Peyer's patch (tissue), 4 donors: ENCODE measurements at regions not wholly inside any gene's neighbourhood (a gene's known extent, or its start where the extent isn't known, plus 50 kb on each side); places are given as distances from the start of the nearest gene placed in this dataset.
"Not testable (repeated sequence)": the region's sequence is repeated elsewhere in the genome, so short reads cannot be mapped to it uniquely, and the experiment has no call there.

ENCODE experiments used
- DNase-seq, 3 donors: peaks; one replicate each; pipeline ENCODE4 v3.0.0-alpha.2; 2017 to 2019
- H3K27ac ChIP-seq, 4 donors: fragments of 200-600 bp; sonication (generic); one replicate each; pipeline ENCODE4 v1.5.1; 2016 to 2019
- H3K27me3 ChIP-seq, 2 donors: fragments of 200-600 bp; sonication (generic); one replicate each; pipeline ENCODE4 v1.5.1; 2019
- H3K36me3 ChIP-seq, 3 donors: fragments of 200-600 bp; sonication (generic); one replicate each; pipeline ENCODE4 v1.5.1; 2016 to 2019
- H3K4me1 ChIP-seq, 4 donors: fragments of 200-600 bp; sonication (generic); one replicate each; pipeline ENCODE4 v1.5.1; 2016 to 2019
- H3K4me3 ChIP-seq, 4 donors: fragments of 200-600 bp; sonication (generic); 1 replicate in 3 of 4; 2 replicates in 1 of 4; pipeline ENCODE4 v1.5.1; 2016 to 2019; ENCODE audit warnings: mild to moderate bottlenecking in 1 of 4
- H3K9me3 ChIP-seq, 4 donors: fragments of 200-600 bp; sonication (generic); one replicate each; pipeline ENCODE4 v1.5.1; 2016 to 2019; ENCODE audit warnings: mild to moderate bottlenecking in 1 of 4
- POLR2A ChIP-seq, 2 donors: fragments of 450-650 bp; IDR thresholded peaks; one replicate each; pipeline ENCODE4 v1.5.1; 2017; ENCODE audit warnings: antibody characterized with exemption in 2 of 2, mild to moderate bottlenecking in 2 of 2, moderate library complexity in 2 of 2
- TF ChIP-seq, protein P1 (sequence below), 6 experiments: fragments of 450-650 bp in 4 of 6; fragments of 200-600 bp in 2 of 6; sonication (generic) in 1 of 6; IDR thresholded peaks; one replicate each; pipeline ENCODE4 v1.5.1; 2017 to 2019; ENCODE audit warnings: antibody characterized with exemption in 6 of 6, mild to moderate bottlenecking in 3 of 6, moderate library complexity in 1 of 6

DNA sequence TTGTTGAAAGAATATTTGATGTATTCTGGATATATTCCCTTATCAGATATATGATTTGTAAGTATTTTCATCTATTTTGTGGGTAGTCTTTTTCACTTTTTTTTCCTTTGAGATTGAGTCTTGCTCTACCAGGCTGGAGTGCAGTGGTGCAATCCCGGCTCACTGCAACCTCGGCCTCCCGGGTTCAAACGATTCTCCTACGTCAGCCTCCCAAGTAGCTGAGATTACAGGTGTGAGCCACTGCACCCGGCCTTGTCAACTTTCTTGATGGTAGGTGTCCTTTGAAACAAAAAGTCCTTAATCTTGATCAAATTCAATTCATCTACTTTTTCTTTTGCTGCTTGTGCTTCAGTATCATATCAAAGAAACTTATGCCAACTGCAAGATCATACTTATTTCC, 297.2 kb upstream of the NRSN1 start:
- no peak overlapping the region for H3K27ac ChIP-seq
- no peak for DNase-seq
- TF ChIP-seq, protein P1, sequence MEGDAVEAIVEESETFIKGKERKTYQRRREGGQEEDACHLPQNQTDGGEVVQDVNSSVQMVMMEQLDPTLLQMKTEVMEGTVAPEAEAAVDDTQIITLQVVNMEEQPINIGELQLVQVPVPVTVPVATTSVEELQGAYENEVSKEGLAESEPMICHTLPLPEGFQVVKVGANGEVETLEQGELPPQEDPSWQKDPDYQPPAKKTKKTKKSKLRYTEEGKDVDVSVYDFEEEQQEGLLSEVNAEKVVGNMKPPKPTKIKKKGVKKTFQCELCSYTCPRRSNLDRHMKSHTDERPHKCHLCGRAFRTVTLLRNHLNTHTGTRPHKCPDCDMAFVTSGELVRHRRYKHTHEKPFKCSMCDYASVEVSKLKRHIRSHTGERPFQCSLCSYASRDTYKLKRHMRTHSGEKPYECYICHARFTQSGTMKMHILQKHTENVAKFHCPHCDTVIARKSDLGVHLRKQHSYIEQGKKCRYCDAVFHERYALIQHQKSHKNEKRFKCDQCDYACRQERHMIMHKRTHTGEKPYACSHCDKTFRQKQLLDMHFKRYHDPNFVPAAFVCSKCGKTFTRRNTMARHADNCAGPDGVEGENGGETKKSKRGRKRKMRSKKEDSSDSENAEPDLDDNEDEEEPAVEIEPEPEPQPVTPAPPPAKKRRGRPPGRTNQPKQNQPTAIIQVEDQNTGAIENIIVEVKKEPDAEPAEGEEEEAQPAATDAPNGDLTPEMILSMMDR (IDR thresholded peaks at IDR 0.05) = no peak
- H3K4me3 ChIP-seq = no peak overlapping the region
- H3K4me1 ChIP-seq = no peaks in the 10 kb centered on the region
- no peaks in the 10 kb centered on the region for H3K27me3 ChIP-seq
- H3K36me3 ChIP-seq = no peaks in the 10 kb centered on the region
- no peaks in the 10 kb centered on the region for H3K9me3 ChIP-seq

- no peaks in the 10 kb centered on the region for H3K27me3 ChIP-seq
- H3K27ac ChIP-seq = no peak overlapping the region
- H3K4me1 ChIP-seq = no peaks in the 10 kb centered on the region
- no peak for DNase-seq
- no peaks in the 10 kb centered on the region for H3K9me3 ChIP-seq
- no peak overlapping the region for H3K4me3 ChIP-seq
- H3K36me3 ChIP-seq = no peaks in the 10 kb centered on the region
- TF ChIP-seq POLR2A (IDR thresholded peaks at IDR 0.05) = no peak
- TF ChIP-seq, protein P1 (IDR thresholded peaks at IDR 0.05) = no peak
These were observed 284.9 kb upstream of the NRSN1 start for GRCh38 chr6:23841116-23841515.

GRCh38 chr6:23842760-23843159, 283.3 kb upstream of the NRSN1 start:
- H3K27me3 ChIP-seq = no peaks in the 10 kb centered on the region
- no peaks in the 10 kb centered on the region for H3K36me3 ChIP-seq
- TF ChIP-seq, protein P1 (IDR thresholded peaks at IDR 0.05) = no peak
- no peaks in the 10 kb centered on the region for H3K9me3 ChIP-seq
- no peak overlapping the region for H3K27ac ChIP-seq
- H3K4me1 ChIP-seq = no peaks in the 10 kb centered on the region
- DNase-seq = no peak
- H3K4me3 ChIP-seq = no peak overlapping the region

GRCh38 chr6:23851522-23851921, 274.5 kb upstream of the NRSN1 start:
- no peaks in the 10 kb centered on the region for H3K4me1 ChIP-seq
- no peak for DNase-seq
- H3K27me3 ChIP-seq = no peaks in the 10 kb centered on the region
- no peaks in the 10 kb centered on the region for H3K36me3 ChIP-seq
- H3K4me3 ChIP-seq = no peak overlapping the region
- no peak overlapping the region for H3K27ac ChIP-seq
- TF ChIP-seq, protein P1 (IDR thresholded peaks at IDR 0.05) = no peak
- TF ChIP-seq POLR2A (IDR thresholded peaks at IDR 0.05) = no peak
- H3K9me3 ChIP-seq = no peaks in the 10 kb centered on the region

- not testable (repeated sequence) for DNase-seq, H3K27me3 ChIP-seq, H3K4me1 ChIP-seq, H3K27ac ChIP-seq, H3K4me3 ChIP-seq, H3K9me3 ChIP-seq, H3K36me3 ChIP-seq
These were observed 272.4 kb upstream of the NRSN1 start for GRCh38 chr6:23853566-23854133.

DNA sequence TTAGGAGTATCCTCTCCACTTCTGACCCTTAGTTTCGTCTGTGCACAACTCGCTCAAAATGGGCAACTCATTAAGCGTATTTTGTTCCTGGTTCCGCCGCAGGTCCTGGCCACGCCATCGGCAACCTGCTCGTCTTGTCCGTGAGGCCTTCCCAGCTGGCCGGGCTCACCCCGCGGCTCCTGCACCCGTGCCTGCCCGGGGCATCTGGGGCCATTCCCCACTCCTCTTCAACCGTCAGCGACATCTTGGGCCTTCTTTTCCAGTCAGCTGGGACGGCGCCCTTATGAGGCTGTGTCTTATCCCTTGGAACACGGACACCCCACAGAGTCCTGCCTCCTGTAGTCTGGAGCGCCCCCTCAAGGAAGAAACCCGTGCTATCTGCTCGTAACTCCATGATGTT, 271.9 kb upstream of the NRSN1 start:
- H3K4me3 ChIP-seq, H3K27ac ChIP-seq, H3K9me3 ChIP-seq, DNase-seq, H3K36me3 ChIP-seq, H3K4me1 ChIP-seq, H3K27me3 ChIP-seq: not testable (repeated sequence)

- Histone ChIP-seq H3K4me1 (no peaks in the 10 kb centered on the region), H3K27me3 (no peaks in the 10 kb centered on the region), H3K27ac (no peak overlapping the region), H3K4me3 (no peak overlapping the region), H3K9me3 (no peaks in the 10 kb centered on the region), H3K36me3 (no peaks in the 10 kb centered on the region)
- TF ChIP-seq, protein P1 (IDR thresholded peaks at IDR 0.05) = no peak
- no peak for TF ChIP-seq POLR2A (IDR thresholded peaks at IDR 0.05)
- DNase-seq = no peak
These were observed 270.4 kb upstream of the NRSN1 start for GRCh38 chr6:23855497-23856116.
